ENCODE measurements at regions not wholly inside any gene's neighbourhood (a gene's known extent, or its start where the extent isn't known, plus 50 kb on each side); places are given as distances from the start of the nearest gene placed in this dataset.
"Not testable (repeated sequence)": the region's sequence is repeated elsewhere in the genome, so short reads cannot be mapped to it uniquely, and the experiment has no call there.

DNA sequence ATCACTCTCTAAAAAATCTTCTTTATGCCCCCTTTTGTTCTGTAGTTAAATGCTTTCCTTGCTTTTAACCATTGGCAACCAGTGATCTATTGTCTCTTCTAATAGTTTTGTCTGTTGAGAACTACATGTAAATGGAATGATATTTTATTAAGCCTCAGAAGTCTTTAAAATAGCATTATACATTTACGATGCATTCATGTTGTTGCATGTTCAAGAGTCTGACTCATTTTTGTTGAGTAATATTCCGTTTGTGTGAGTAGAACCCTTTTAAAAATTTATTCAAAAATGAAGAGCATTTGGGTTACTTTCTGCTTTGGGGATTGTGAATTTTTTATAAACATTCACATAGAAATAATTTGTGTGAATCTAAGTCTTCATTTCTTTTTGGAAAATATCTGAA is 1352.9 kb downstream of the NCAM2 start:
- Histone ChIP-seq H3K27ac (no peak overlapping the region), H3K4me3 (no peak overlapping the region), H3K9ac (ENCODE audit: low read depth in 2 of 2, low read length in 2 of 2) (no peak overlapping the region), H3K9me3 (no peaks in the 10 kb centered on the region), H3K27me3 (no peaks in the 10 kb centered on the region), H3K36me3 (no peaks in the 10 kb centered on the region), H3K4me1 (no peaks in the 10 kb centered on the region)
- TF ChIP-seq, protein P1, sequence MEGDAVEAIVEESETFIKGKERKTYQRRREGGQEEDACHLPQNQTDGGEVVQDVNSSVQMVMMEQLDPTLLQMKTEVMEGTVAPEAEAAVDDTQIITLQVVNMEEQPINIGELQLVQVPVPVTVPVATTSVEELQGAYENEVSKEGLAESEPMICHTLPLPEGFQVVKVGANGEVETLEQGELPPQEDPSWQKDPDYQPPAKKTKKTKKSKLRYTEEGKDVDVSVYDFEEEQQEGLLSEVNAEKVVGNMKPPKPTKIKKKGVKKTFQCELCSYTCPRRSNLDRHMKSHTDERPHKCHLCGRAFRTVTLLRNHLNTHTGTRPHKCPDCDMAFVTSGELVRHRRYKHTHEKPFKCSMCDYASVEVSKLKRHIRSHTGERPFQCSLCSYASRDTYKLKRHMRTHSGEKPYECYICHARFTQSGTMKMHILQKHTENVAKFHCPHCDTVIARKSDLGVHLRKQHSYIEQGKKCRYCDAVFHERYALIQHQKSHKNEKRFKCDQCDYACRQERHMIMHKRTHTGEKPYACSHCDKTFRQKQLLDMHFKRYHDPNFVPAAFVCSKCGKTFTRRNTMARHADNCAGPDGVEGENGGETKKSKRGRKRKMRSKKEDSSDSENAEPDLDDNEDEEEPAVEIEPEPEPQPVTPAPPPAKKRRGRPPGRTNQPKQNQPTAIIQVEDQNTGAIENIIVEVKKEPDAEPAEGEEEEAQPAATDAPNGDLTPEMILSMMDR (IDR thresholded peaks at IDR 0.05): no peak
- intact Hi-C loops (cut with DNase I): no loop called here
- DNase-seq: no peak

DNA sequence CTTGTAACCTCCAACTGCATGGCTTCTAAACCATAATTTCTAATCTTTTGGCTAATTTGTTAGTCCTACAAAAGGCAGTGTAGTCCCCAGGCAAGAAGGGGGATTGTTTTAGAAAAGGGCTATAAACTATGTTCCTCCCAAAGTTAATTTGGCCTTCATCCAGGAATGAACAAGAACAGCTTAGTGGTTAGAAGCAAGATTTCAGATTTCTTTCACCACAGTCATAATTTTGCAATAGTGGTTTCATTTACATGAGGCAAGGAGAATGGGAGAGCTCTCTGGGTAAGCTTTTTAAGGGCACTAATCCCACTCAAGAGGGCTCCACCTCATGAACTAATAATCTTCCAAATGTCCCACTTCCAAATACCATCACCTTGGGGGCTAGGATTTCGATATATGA is 1353.9 kb downstream of the NCAM2 start:
- no peak overlapping the region for H3K9ac ChIP-seq (ENCODE audit: low read depth in 2 of 2, low read length in 2 of 2)
- H3K36me3 ChIP-seq: no peaks in the 10 kb centered on the region
- no peaks in the 10 kb centered on the region for H3K9me3 ChIP-seq
- TF ChIP-seq, protein P1 (IDR thresholded peaks at IDR 0.05): no peak
- no peak overlapping the region for H3K4me3 ChIP-seq
- intact Hi-C loops (cut with DNase I): no loop called here
- no peaks in the 10 kb centered on the region for H3K27me3 ChIP-seq
- H3K27ac ChIP-seq: no peak overlapping the region
- no peaks in the 10 kb centered on the region for H3K4me1 ChIP-seq
- no peak for DNase-seq

- Histone ChIP-seq H3K9me3 (no peaks in the 10 kb centered on the region), H3K4me1 (no peaks in the 10 kb centered on the region), H3K27me3 (no peaks in the 10 kb centered on the region), H3K27ac (no peak overlapping the region), H3K4me3 (no peak overlapping the region), H3K36me3 (no peaks in the 10 kb centered on the region), H3K9ac (ENCODE audit: low read depth in 2 of 2, low read length in 2 of 2) (no peak overlapping the region)
- DNase-seq: no peak
- TF ChIP-seq, protein P1 (IDR thresholded peaks at IDR 0.05): no peak
- intact Hi-C loops (cut with DNase I): no loop called here
These were observed 1357.7 kb downstream of the NCAM2 start for GRCh38 chr21:22355949-22356348.

DNA sequence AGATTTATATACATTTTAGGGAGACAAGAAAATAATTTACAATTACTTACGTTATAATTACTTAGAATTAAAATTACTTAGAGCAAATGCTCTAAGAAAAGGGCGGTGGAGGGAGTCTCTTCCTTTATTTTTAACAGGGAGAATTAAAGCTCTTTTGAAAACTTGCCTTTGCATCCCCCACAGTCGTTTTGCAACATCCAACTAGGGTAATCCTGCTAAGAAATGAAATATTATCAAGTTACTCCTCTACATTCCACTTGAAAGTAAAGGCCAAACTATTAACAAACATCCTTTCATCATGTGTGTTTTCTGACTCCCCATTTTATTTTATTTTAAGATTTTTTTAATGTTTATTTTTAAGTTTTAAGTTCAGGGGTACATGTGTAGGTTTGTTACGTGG is 1358.5 kb downstream of the NCAM2 start:
- intact Hi-C loops (cut with DNase I): no loop called here
- DNase-seq: no peak
- TF ChIP-seq, protein P1 (IDR thresholded peaks at IDR 0.05): no peak
- Histone ChIP-seq H3K9ac (ENCODE audit: low read depth in 2 of 2, low read length in 2 of 2) (no peak overlapping the region), H3K4me1 (no peaks in the 10 kb centered on the region), H3K27ac (no peak overlapping the region), H3K9me3 (no peaks in the 10 kb centered on the region), H3K36me3 (no peaks in the 10 kb centered on the region), H3K4me3 (no peak overlapping the region), H3K27me3 (no peaks in the 10 kb centered on the region)

- H3K36me3 ChIP-seq; H3K27ac ChIP-seq; H3K9ac ChIP-seq (ENCODE audit: low read depth in 2 of 2, low read length in 2 of 2); H3K9me3 ChIP-seq; H3K4me1 ChIP-seq; H3K4me3 ChIP-seq; H3K27me3 ChIP-seq; DNase-seq; intact Hi-C loops (cut with DNase I): not testable (repeated sequence)
These were observed 1361.4 kb downstream of the NCAM2 start for GRCh38 chr21:22359599-22359998.

GRCh38 chr21:22363504-22363903 is 1365.3 kb downstream of the NCAM2 start:
- intact Hi-C loops (cut with DNase I): no loop called here
- H3K4me3 ChIP-seq: no peak overlapping the region
- peak; percentile 28 for DNase-seq
- H3K9ac ChIP-seq (ENCODE audit: low read depth in 2 of 2, low read length in 2 of 2): no peak overlapping the region
- no peaks in the 10 kb centered on the region for H3K4me1 ChIP-seq
- TF ChIP-seq, protein P1 (IDR thresholded peaks at IDR 0.05): no peak
- H3K9me3 ChIP-seq: no peaks in the 10 kb centered on the region
- H3K27me3 ChIP-seq: no peaks in the 10 kb centered on the region
- H3K36me3 ChIP-seq: no peaks in the 10 kb centered on the region
- H3K27ac ChIP-seq: no peak overlapping the region
